Coronary artery (tissue), 2 donors: ENCODE measurements at regions not wholly inside any gene's neighbourhood (a gene's known extent, or its start where the extent isn't known, plus 50 kb on each side); places are given as distances from the start of the nearest gene placed in this dataset.
A peak's percentile ranks its signal among the peaks of the same experiment; 100 is the strongest.

ENCODE experiments used
- DNase-seq: peaks from one replicate; pipeline ENCODE4 v3.0.0-alpha.2; 2017; ENCODE audit warnings: low spot score
- H3K27ac ChIP-seq, 2 donors: fragments of 200-600 bp; sonication (generic); one replicate each; pipeline ENCODE4 v1.5.1; 2016 to 2019
- H3K4me3 ChIP-seq: fragments of 200-600 bp; sonication (generic); 2 replicates; pipeline ENCODE4 v1.5.1; 2016; ENCODE audit warnings: mild to moderate bottlenecking, moderate library complexity
- CTCF ChIP-seq: fragments of 200-600 bp; sonication (generic); IDR thresholded peaks from one replicate; pipeline ENCODE4 v1.5.1; 2019; ENCODE audit warnings: antibody characterized with exemption

GRCh38 chr7:71015252-71015900 lies 116.6 kb upstream of the GALNT17 start:
- no peak overlapping the region for H3K4me3 ChIP-seq
- H3K27ac ChIP-seq, result no peak overlapping the region
- TF ChIP-seq CTCF, result no peak
- no peak for DNase-seq

DNA sequence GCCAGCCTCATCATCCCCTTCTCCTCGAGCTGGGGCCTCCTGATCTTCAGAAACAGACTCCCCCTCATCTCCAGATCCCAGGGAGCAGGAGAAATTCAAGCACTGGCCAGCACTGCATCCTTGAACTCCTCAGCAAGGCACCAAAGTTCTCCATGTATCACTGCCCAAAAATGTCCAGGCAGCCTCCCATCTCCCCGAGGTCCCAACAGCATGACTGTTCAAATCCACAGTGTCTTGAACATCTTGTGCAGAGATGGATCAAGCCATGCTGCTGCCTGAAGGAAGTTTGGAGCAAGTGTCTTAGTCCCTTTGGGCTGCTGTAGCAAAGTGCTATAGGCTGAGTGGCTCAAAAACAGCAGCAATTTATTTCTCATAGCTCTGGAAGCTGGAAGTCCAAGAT lies 115.5 kb upstream of the GALNT17 start:
- no peak for DNase-seq
- H3K27ac ChIP-seq, result no peak overlapping the region
- no peak for TF ChIP-seq CTCF
- no peak overlapping the region for H3K4me3 ChIP-seq

GRCh38 chr7:71017602-71018001 lies 114.3 kb upstream of the GALNT17 start:
- no peak for TF ChIP-seq CTCF
- no peak overlapping the region for H3K4me3 ChIP-seq
- no peak overlapping the region for H3K27ac ChIP-seq
- no peak for DNase-seq

DNA sequence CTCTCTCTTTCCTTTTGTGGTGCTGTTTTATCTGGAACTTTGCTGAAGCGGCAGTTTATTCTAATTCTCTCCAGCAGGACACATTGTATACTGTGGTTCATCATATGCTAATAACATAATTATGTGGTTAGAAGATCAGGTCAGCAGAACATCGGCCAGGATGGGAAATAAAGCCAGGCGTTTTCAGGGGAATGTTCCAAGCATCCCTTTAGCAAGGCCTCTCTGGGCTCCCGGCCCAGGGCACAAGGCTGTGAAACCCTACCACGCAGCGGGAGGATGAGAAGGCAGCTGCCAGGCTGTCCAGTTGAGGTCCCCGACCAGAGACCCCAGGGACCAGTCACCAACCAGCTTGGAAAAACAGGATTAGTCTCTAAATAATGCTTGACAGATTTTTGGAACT lies 112.2 kb upstream of the GALNT17 start:
- no peak for DNase-seq
- peak overlapping the region; percentile 22 for H3K4me3 ChIP-seq
- H3K27ac ChIP-seq, result peak overlapping the region; percentile 34 to 57
- TF ChIP-seq CTCF, result no peak

GRCh38 chr7:71021131-71021530 lies 110.8 kb upstream of the GALNT17 start:
- no peak for TF ChIP-seq CTCF
- H3K27ac ChIP-seq, result no peak overlapping the region
- no peak overlapping the region for H3K4me3 ChIP-seq
- no peak for DNase-seq

DNA sequence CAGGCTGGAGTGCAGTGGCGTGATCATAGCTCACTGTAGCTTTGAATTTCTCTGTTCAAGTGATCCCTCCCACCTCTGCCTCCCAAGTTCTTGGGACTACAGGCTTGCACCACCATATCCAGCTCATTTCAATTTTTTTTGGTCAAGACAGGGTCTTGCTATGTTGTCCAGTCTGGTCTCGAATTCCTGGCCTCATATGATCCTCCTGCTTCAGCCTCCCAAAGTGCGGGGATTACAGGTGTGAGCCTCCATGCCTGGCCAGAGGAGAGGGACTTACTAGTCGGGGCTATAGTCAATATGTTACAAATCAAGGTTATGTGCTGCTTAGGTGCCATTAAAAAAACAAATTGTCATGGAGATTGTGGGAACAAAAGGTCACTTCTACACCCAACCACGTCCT lies 105.3 kb upstream of the GALNT17 start:
- H3K4me3 ChIP-seq, result no peak overlapping the region
- TF ChIP-seq CTCF, result no peak
- DNase-seq, result no peak

DNA sequence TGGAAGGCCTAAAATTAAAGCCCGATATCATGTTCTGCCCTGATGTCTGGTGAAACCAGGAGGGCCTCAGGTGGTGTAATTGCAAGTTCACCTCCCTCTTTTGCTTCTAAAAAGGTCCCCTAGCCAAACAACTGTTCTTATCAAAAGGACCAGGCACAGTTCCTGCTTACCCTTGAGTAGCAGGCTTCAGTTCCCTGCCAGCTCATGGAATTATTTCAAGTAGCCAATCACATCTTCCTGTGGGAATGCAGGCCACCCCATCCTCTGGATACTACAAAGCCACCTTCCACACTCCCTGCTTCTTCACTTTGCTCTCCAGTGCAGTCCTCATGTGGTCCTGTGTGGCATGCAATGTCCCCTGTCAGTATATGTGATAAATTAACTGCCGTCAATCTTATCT lies 97.7 kb upstream of the GALNT17 start:
- Histone ChIP-seq H3K4me3 (no peak overlapping the region), H3K27ac (no peak overlapping the region)
- no peak for TF ChIP-seq CTCF
- no peak for DNase-seq

More for the DNA sequence above, 105.3 kb upstream of the GALNT17 start:
- H3K27ac ChIP-seq, result no peak overlapping the region
